Heart right ventricle (tissue), 16 donors: ENCODE measurements at regions not wholly inside any gene's neighbourhood (a gene's known extent, or its start where the extent isn't known, plus 50 kb on each side); places are given as distances from the start of the nearest gene placed in this dataset.

Experiments used
- ATAC-seq, 8 donors: fragments of 200-7000 bp; cut with Tn5 transposase; one replicate each; pipeline ENCODE4 v1.9.1; 2020; ENCODE audit warnings: mild to moderate bottlenecking in 8 of 8, moderate library complexity in 8 of 8, moderate number of reproducible peaks in 1 of 8
- DNase-seq, 2 donors: peaks; one replicate each; pipeline ENCODE4 v3.0.0-alpha.2; 2020
- H3K27ac ChIP-seq, 10 donors: fragments of 200-600 bp; sonication (generic) in 2 of 10; one replicate each; pipeline versions ENCODE4 v1.5.0 to v1.8.0; 2020 to 2022; ENCODE audit warnings: mild to moderate bottlenecking in 3 of 10
- H3K27me3 ChIP-seq, 7 donors: fragments of 200-600 bp; one replicate each; pipeline ENCODE4 v1.8.0; 2021 to 2022; ENCODE audit warnings: mild to moderate bottlenecking in 2 of 7
- H3K36me3 ChIP-seq, 9 donors: fragments of 200-600 bp; sonication (generic) in 1 of 9; one replicate each; pipeline versions ENCODE4 v1.5.0 to v1.8.0; 2020 to 2022; ENCODE audit warnings: mild to moderate bottlenecking in 2 of 9
- H3K4me1 ChIP-seq, 9 donors: fragments of 200-600 bp; sonication (generic) in 1 of 9; one replicate each; pipeline versions ENCODE4 v1.5.0 to v1.8.0; 2020 to 2022; ENCODE audit warnings: mild to moderate bottlenecking in 4 of 9
- H3K4me3 ChIP-seq, 10 donors: fragments of 200-600 bp; sonication (generic) in 2 of 10; one replicate each; pipeline versions ENCODE4 v1.5.0 to v1.8.0; 2020 to 2022; ENCODE audit warnings: mild to moderate bottlenecking in 7 of 10, moderate library complexity in 2 of 10
- H3K9me3 ChIP-seq, 11 donors: fragments of 200-600 bp in 10 of 11; sonication (generic) in 2 of 11; one replicate each; pipeline versions ENCODE4 v1.5.0 to v1.8.0; 2013 to 2022; ENCODE audit warnings: mild to moderate bottlenecking in 2 of 11, control low read depth in 1 of 11, moderate library complexity in 1 of 11
- CTCF ChIP-seq, 9 donors: fragments of 200-600 bp; sonication (generic) in 2 of 9; IDR thresholded peaks; one replicate each; pipeline versions ENCODE4 v1.5.0 to v1.8.0; 2021 to 2022; ENCODE audit warnings: antibody characterized with exemption in 9 of 9, mild to moderate bottlenecking in 5 of 9, moderate library complexity in 1 of 9
- WGBS, 2 donors: extraction: QIAGEN DNeasy Blood & Tissue Kit; methylation state at CpG; one replicate each; pipeline ENCODE4 v1.1.7; 2013; ENCODE audit warnings: inconsistent platforms in 1 of 2; 5-methylcytosine and 5-hydroxymethylcytosine counted together
- intact Hi-C, 10 donors: fragments of 100-400 bp; cut with DNase I; formaldehyde crosslinking; loops; one replicate each; pipeline versions ENCODE4 v1.11.1 to v1.14.2; 2022
- donor health status: Arrhythmogenic right ventricular cardiomyopathy.
- donor health status: ischemic (EF 13 %, LVEDD 7.1; RV severe dilation, severe dysfunction).
- donor health status: healthy with polysubstance abuse.
- donor health status: DM: no; HTN: yes; CAD: no.
- donor health status: DM: no; HTN: no; CAD: no.
- donor health status: ischemic (EF 25% LVEDD 6.9; RV normal size, moderate dysfunction).
- donor health status: ischemic (EF 25% LVEDD 5.7; RV mildly dilated, moderate dysfunction).
- donor health status: healthy.
- donor health status: DM: yes; HTN: yes; CAD: no.
- donor health status: Ischemic cardiomyopathy.
- donor health status: ischemic (EF 35%, LVEDD 5.7; RV mildly dilated, moderate dysfunction).
- donor health status: nonischemic (EF 11% LVEDD 7.7; RV severe dilation, severe dysfunction).
- donor health status: DM: yes; HTN: yes; CAD: no.
- donor health status: PGD.
- donor health status: ischemic (EF 29% LVEDD 5.4; RV normal size, mild dysfunction).
- donor health status: nonischemic (EF 23%, LVEDD 6.1; RV moderate dilation, normal function).

GRCh38 chr10:65313406-65313805 is 1612.4 kb upstream of the LRRTM3 start:
- H3K9me3 ChIP-seq, result no peaks in the 10 kb centered on the region
- H3K4me1 ChIP-seq, result no peaks in the 10 kb centered on the region
- no peak overlapping the region for H3K27ac ChIP-seq
- 92 to 95% methylated on average over 2 of the region's 2 CpGs for WGBS, 2 donors
- ATAC-seq (no peak), DNase-seq (no peak)
- intact Hi-C loops, result no loop called here
- no peak overlapping the region for H3K4me3 ChIP-seq
- no peaks in the 10 kb centered on the region for H3K36me3 ChIP-seq
- no peaks in the 10 kb centered on the region for H3K27me3 ChIP-seq
- no peak for TF ChIP-seq CTCF (IDR thresholded peaks at IDR 0.05)

- intact Hi-C loops, result no loop called here
- Histone ChIP-seq H3K4me3 (no peak overlapping the region), H3K36me3 (no peaks in the 10 kb centered on the region), H3K9me3 (no peaks in the 10 kb centered on the region), H3K27ac (no peak overlapping the region), H3K27me3 (no peaks in the 10 kb centered on the region), H3K4me1 (peaks cover 0 to 2% (median 0%) of the 10 kb centered on the region in 9 donors)
- 96 to 98% methylated on average over 3 of the region's 3 CpGs for WGBS, 2 donors
- ATAC-seq (no peak), DNase-seq (no peak)
- no peak for TF ChIP-seq CTCF (IDR thresholded peaks at IDR 0.05)
Measured at GRCh38 chr10:65314253-65314652, 1611.6 kb upstream of the LRRTM3 start.

GRCh38 chr10:65319493-65319892 is 1606.3 kb upstream of the LRRTM3 start:
- intact Hi-C loops, result no loop called here
- no peak for ATAC-seq
- Histone ChIP-seq H3K36me3 (no peaks in the 10 kb centered on the region), H3K27ac (no peak overlapping the region), H3K27me3 (no peaks in the 10 kb centered on the region), H3K4me3 (no peak overlapping the region), H3K4me1 (peaks cover 0 to 6% (median 0%) of the 10 kb centered on the region in 9 donors), H3K9me3 (no peaks in the 10 kb centered on the region)
- TF ChIP-seq CTCF (IDR thresholded peaks at IDR 0.05), result no peak
- no peak for DNase-seq
- WGBS, 2 donors, result 69 to 70% methylated on average over 5 of the region's 5 CpGs

GRCh38 chr10:65320236-65321026 is 1605.4 kb upstream of the LRRTM3 start:
- intact Hi-C loops, result no loop called here
- DNase-seq (no peak), ATAC-seq (no peak)
- TF ChIP-seq CTCF (IDR thresholded peaks at IDR 0.05), result no peak
- WGBS, 2 donors, result 63 to 76% methylated on average over 3 of the region's 3 CpGs
- Histone ChIP-seq H3K36me3 (no peaks in the 10 kb centered on the region), H3K4me3 (no peak overlapping the region), H3K27ac (no peak overlapping the region), H3K27me3 (no peaks in the 10 kb centered on the region), H3K4me1 (peaks cover 0 to 6% (median 0%) of the 10 kb centered on the region in 9 donors), H3K9me3 (no peaks in the 10 kb centered on the region)
